ENCODE measurements at regions not wholly inside any gene's neighbourhood (a gene's known extent, or its start where the extent isn't known, plus 50 kb on each side); places are given as distances from the start of the nearest gene placed in this dataset.

GRCh38 chr5:53321073-53321472, 159.4 kb upstream of the FST start:
- Histone ChIP-seq H3K79me2 (ENCODE audit: insufficient read depth, low read length) (no peaks in the 10 kb centered on the region), H3K27ac (ENCODE audit: low read depth, low read length) (no peak overlapping the region), H3K9me3 (ENCODE audit: low read depth, low read length) (no peaks in the 10 kb centered on the region), H3K27me3 (ENCODE audit: insufficient read depth, low read length) (no peaks in the 10 kb centered on the region), H3K4me3 (ENCODE audit: insufficient read depth, low read length) (no peak overlapping the region), H2AFZ (ENCODE audit: low read length) (no peak overlapping the region), H4K20me1 (ENCODE audit: insufficient read depth, low read length) (no peaks in the 10 kb centered on the region), H3K36me3 (ENCODE audit: insufficient read depth, low read length) (no peaks in the 10 kb centered on the region), H3K4me2 (ENCODE audit: insufficient read depth, low read length) (no peak overlapping the region), H3K4me1 (ENCODE audit: insufficient read depth, low read length) (peaks cover 10% of the 10 kb centered on the region)
- no peak for TF ChIP-seq CTCF (IDR thresholded peaks at IDR 0.05; ENCODE audit: extremely low read depth, low read depth, low read length)
- no peak for DNase-seq (ENCODE audit: insufficient read length, low spot score, missing footprints)

DNA sequence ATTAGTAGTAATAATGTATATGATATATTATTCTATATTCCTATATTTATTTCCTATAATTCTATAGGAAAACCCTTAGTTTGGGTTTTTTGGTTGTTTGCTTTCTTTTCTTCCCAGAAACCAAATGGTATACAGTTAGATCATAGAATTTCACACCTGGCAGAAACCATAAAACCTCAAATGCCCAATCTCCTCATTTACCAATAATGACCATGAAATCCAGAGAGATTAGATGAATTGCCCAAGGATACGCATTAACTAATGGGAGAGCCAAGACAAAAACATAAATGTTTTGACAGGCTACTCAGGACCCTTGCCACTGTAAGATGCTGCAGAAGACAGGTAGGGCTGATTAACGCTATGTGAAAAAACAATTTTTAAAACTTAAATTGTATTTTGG, 158.7 kb upstream of the FST start:
- Histone ChIP-seq H3K9me3 (ENCODE audit: low read depth, low read length) (no peaks in the 10 kb centered on the region), H3K79me2 (ENCODE audit: insufficient read depth, low read length) (no peaks in the 10 kb centered on the region), H3K4me1 (ENCODE audit: insufficient read depth, low read length) (peaks cover 16% of the 10 kb centered on the region), H4K20me1 (ENCODE audit: insufficient read depth, low read length) (no peaks in the 10 kb centered on the region), H3K4me2 (ENCODE audit: insufficient read depth, low read length) (no peak overlapping the region), H3K27me3 (ENCODE audit: insufficient read depth, low read length) (no peaks in the 10 kb centered on the region), H3K36me3 (ENCODE audit: insufficient read depth, low read length) (no peaks in the 10 kb centered on the region), H2AFZ (ENCODE audit: low read length) (no peak overlapping the region), H3K4me3 (ENCODE audit: insufficient read depth, low read length) (no peak overlapping the region), H3K27ac (ENCODE audit: low read depth, low read length) (no peak overlapping the region)
- DNase-seq (ENCODE audit: insufficient read length, low spot score, missing footprints), result no peak
- no peak for TF ChIP-seq CTCF (IDR thresholded peaks at IDR 0.05; ENCODE audit: extremely low read depth, low read depth, low read length)

- Histone ChIP-seq H2AFZ (ENCODE audit: low read length) (no peak overlapping the region), H3K4me1 (ENCODE audit: insufficient read depth, low read length) (peaks cover 19% of the 10 kb centered on the region), H3K27ac (ENCODE audit: low read depth, low read length) (no peak overlapping the region), H3K27me3 (ENCODE audit: insufficient read depth, low read length) (no peaks in the 10 kb centered on the region), H3K4me2 (ENCODE audit: insufficient read depth, low read length) (no peak overlapping the region), H4K20me1 (ENCODE audit: insufficient read depth, low read length) (no peaks in the 10 kb centered on the region), H3K4me3 (ENCODE audit: insufficient read depth, low read length) (no peak overlapping the region), H3K36me3 (ENCODE audit: insufficient read depth, low read length) (no peaks in the 10 kb centered on the region), H3K79me2 (ENCODE audit: insufficient read depth, low read length) (no peaks in the 10 kb centered on the region), H3K9me3 (ENCODE audit: low read depth, low read length) (no peaks in the 10 kb centered on the region)
- no peak for TF ChIP-seq CTCF (IDR thresholded peaks at IDR 0.05; ENCODE audit: extremely low read depth, low read depth, low read length)
- no peak for DNase-seq (ENCODE audit: insufficient read length, low spot score, missing footprints)
These were observed 158.2 kb upstream of the FST start for GRCh38 chr5:53322257-53322656.

GRCh38 chr5:53323511-53323910, 156.9 kb upstream of the FST start:
- Histone ChIP-seq H3K27ac (ENCODE audit: low read depth, low read length) (no peak overlapping the region), H4K20me1 (ENCODE audit: insufficient read depth, low read length) (no peaks in the 10 kb centered on the region), H3K4me1 (ENCODE audit: insufficient read depth, low read length) (peaks cover 19% of the 10 kb centered on the region), H3K36me3 (ENCODE audit: insufficient read depth, low read length) (no peaks in the 10 kb centered on the region), H3K9me3 (ENCODE audit: low read depth, low read length) (no peaks in the 10 kb centered on the region), H2AFZ (ENCODE audit: low read length) (no peak overlapping the region), H3K4me3 (ENCODE audit: insufficient read depth, low read length) (no peak overlapping the region), H3K27me3 (ENCODE audit: insufficient read depth, low read length) (no peaks in the 10 kb centered on the region), H3K4me2 (ENCODE audit: insufficient read depth, low read length) (no peak overlapping the region), H3K79me2 (ENCODE audit: insufficient read depth, low read length) (no peaks in the 10 kb centered on the region)
- no peak for DNase-seq (ENCODE audit: insufficient read length, low spot score, missing footprints)
- TF ChIP-seq CTCF (IDR thresholded peaks at IDR 0.05; ENCODE audit: extremely low read depth, low read depth, low read length), result no peak

Data from osteoblast (primary cell).